HG02852 (cell line): ENCODE measurements at regions not wholly inside any gene's neighbourhood (a gene's known extent, or its start where the extent isn't known, plus 50 kb on each side); places are given as distances from the start of the nearest gene placed in this dataset.

ENCODE experiments used
- ATAC-seq: cut with Tn5 transposase; IDR thresholded peaks from one replicate; pipeline ENCODE4 v1.9.1; 2021; ENCODE audit warnings: mild to moderate bottlenecking, moderate library complexity; ENCODE audit not compliant: unreplicated experiment

DNA sequence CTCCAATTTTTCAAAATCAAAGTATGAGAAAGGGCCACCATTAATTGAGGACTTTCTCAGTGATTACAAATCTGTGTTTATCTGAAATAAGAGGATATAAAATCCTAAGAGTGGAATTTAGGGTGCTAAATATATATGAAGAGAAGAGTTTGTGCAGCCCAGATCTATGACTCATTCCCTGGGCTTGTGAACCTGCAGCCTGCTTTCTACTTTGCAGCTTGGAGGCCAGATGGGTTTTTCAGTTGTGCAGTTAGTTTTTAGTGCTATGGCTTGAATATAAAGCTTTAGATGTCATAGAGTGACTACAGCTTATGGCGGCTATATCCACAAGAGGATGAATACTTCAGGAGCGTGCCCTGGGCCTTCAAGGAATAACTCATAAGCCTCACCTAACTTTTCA, 1391.1 kb downstream of the FSTL5 start:
- no peak for ATAC-seq

DNA sequence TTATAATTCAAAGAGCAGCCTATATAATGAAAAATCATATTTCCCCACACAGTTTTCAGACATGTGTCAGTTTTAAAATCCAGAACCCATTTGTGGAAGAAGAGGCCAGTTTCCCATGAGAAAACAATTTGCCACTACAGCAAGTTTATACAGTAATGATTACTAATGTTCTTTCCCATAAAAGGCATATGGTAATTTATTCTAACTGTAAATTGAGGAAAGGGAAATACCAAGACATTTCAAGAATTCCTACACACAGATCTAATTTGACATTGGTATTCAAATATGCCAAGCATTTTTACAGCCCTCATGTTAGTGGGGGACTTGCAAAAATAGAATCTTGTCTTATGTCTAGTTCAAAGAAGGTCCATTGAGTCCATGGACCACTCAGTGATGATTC, 1368.6 kb downstream of the FSTL5 start:
- no peak for ATAC-seq

DNA sequence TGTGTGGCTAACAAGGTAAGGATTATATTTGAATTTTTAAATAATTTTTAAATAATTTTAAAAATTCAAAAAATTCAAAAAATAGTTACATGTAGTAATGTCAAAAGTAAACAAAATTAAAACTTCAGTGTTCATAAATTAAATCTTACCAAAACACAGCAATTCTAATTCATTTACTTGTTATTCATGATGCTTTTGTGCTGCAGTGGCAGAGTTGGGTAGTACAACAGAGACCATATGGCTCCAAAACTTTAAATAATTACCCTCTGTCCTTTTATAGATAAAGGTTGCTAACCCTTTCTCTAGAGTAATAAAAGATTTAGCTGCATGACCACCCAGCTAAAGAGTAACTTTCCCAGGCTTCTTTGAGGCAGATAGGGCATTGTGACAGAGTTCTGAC, 1355.6 kb downstream of the FSTL5 start:
- no peak for ATAC-seq

DNA sequence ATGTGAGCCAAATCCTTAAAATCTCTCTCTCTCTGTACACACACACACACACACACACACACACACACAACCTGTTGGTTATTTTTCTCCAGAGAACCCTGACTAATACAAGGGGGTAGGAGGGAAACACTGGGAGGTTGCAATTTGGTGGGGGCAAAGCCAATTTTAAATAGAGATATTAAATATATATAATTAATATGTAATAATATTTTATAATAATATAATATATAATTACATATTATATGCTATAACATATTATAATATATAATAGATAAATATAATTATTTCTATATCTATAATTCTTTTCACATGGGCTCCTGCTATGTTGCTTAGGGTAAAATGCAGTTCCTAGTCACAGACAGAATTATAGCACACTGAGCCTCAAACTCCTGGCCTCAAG, 1354.2 kb downstream of the FSTL5 start:
- no peak for ATAC-seq

DNA sequence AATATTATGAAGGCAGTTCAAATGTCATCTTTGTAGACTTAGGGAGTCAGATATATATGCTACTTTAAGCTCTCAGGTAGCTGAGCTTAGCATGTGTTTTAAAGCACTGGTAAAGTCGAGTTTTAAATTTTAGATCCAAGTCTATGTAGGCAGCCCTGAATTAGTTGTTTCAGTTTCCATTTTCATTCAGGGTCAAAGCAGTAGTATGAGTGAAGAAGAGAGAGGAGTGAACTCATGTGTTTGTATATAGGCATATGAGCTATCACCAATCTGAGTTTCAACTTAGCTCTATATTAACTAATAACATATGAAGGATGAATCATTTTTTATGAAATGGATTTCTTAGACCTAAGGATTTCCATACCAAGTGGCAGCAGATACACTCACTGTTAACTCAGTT, 1353.4 kb downstream of the FSTL5 start:
- no peak for ATAC-seq

DNA sequence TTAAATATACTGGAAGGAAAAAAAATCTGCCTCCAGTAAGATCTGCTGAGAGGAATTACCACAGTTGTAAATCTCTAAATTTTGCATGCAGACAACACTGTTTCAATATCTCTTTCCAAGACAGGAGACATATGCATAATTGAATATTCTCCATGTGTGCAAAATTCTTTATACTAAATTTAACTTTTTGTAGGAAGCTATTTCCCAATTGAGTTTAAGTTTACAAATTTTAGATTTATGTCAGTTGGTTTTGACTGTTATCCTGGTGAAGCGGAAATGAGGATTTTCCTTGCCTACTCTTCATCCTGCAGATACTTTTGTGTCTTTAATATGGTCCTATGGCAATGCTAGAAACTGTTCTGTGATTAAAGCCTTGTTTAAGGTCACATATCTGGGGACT, 1352.9 kb downstream of the FSTL5 start:
- no peak for ATAC-seq

DNA sequence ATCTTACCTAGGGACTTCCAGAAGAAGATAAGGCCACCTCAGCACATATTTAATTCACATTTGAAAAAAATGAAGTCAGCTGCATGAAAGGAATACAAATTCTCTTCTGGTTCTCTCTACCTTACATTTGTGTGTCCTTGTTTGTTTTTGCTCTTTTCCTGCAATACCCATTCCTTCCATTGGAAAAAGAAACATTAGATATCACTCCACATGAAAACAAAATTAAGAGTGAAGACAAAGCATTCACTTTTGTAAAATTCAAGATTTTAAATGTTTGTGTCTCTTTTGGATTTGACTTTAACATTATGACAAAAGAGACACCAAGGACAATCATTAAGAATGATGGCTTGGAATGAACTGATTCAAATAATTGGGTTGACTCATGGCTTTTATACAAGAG, 1351.8 kb downstream of the FSTL5 start:
- ATAC-seq, result no peak

DNA sequence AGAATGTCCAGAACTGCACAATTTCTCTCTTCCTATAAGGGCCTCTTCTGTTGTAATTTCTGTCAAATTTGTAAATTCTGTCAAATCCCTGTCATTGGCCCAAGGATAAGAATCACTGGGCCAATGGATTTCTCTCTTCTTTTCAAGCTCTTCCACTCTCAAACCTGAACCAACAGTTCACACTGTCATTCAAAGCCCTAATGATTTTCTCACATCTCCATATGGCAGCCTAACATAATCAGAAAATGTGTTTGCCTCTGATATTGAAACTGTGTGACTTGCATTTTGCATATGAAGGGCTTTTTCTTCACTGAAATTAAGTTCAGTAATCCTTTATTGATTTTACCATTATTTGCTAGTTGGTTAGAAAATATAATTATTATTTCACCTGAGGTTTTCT, 1349.1 kb downstream of the FSTL5 start:
- no peak for ATAC-seq

DNA sequence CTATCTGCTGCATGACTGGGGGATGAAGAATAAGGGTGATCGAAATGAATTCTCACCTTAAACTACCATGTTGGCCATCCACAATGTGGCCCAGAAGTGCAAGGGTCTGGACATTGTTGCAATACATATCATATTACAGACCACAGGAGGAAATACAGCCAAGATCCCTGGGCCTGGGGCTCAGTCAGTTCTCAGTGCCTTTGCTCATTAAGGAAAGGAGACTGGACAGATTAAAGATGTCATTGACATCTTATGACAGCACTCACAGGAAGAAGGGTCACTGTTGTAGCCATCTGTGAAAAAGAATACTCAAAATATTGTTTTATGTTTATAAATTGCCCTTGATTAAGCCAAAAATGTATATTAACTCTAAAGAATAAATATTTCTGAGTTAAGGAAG, 1345.2 kb downstream of the FSTL5 start:
- no peak for ATAC-seq

DNA sequence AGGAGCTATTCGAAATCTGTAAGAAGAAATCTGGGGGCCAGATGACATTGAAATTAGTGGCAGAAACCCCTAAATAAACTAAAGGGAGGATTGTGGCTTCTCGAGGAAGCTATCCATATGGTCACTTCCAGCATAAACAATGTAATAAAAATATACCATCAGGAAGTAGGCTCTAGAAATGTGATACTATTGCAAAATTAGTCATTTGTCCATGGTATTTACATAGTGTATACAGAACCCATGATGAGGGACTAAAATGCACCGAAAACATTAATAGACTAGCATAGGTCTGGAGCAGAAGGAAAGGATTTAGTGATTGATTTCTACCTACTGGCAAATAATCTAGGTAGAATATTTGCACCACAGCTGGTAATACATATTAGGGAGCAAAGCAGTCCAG, 1344.0 kb downstream of the FSTL5 start:
- ATAC-seq, result no peak

DNA sequence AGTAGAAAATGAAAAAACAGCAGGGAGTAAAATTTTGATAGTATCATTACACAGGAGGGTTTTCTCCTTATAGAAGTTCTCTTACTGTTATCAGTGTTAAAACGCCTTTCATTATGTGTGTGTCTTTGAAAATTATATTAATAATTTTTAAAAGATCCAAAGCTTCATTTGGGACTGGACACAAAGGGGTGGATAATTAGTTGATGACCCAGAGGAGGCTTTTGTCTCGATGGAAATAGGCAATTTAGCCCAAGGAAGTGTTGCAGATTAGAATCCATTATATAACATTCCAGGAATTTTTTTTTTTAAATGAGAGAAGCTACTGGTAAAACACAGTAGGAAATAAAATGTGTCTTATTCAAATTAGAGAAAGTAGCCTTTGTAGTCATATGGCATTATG, 1339.3 kb downstream of the FSTL5 start:
- ATAC-seq, result no peak

DNA sequence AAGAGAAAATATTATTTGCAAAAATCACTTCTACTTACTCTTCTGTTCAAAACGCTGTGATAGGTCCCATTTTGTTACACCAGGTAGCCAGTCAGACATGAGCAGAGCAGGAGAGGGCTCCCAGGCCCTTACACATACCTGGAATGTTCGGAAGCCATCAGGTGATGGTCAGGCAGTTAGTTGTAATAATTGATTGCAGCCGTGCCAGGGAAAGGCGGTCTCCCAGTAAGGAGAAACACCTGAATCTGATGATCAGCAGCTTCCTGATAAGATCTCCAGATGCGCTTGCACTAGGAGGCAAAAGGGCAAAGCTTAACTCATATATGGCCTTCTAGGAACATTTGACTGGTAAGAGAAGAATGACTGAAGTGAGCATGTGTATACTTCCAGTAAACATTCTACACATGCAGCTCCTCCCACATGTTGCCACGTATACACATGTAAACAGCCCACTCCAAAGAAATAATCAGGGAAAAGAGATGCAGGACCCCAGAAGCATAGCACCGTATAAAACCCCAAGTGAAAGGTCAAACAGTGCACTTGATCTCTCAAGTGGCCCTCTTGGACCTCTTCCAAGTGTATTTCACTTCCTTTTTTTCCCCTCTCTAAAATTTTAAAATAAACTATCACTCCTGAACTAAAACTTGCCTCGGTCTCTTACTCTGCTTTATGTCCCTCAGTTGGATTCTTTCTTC, 1338.0 kb downstream of the FSTL5 start:
- no peak for ATAC-seq

DNA sequence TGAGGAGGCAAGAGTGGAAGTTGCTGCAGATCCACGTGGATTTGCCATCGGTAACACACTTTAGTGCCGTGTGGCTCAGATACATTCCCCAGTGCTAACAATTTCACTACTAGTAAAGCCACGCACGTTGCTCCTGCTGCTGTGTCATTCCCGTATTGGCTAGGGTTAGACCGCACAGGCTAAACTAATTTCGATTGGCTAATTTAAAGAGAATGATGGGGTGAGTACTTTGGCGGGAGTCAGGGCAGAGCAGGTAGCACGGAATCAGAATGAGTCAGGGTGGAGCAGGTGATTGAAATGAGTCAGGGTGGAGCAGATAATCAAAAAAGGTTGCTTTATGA, 1337.5 kb downstream of the FSTL5 start:
- ATAC-seq, result no peak

DNA sequence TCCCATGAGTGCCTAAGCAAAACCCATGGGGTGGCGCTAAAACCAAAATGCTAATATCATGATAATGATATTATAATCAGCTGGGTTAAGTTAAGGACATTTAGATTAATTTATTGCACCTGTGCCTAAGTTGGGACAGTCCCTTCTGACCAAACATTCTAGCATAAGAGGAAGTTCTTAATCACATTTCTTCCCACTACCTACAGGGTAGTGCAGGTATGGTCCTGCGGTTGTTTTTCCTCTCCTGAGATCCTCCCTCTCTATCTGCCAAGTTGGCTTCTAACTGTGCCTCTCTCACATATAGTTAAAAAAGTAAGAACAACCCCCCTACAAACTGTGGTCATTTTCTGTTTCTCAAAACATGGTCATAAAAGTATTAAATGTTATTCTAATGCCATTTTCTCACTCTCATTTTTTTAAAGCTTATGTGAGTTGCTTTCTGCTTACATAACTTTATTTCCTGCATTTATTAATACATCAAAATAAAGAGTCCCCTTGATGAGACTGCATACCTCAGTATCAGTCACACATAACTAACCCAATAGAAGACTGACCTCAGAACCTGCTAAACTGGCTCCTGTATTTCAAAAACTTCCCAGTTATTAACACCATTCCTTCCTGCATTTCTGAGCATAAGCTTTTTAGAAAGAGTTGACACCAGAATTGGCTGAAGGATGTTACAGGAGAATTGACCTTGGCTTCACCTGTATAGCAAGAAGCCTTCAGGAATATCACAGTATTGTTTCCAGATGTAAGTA, 1332.5 kb downstream of the FSTL5 start:
- no peak for ATAC-seq

DNA sequence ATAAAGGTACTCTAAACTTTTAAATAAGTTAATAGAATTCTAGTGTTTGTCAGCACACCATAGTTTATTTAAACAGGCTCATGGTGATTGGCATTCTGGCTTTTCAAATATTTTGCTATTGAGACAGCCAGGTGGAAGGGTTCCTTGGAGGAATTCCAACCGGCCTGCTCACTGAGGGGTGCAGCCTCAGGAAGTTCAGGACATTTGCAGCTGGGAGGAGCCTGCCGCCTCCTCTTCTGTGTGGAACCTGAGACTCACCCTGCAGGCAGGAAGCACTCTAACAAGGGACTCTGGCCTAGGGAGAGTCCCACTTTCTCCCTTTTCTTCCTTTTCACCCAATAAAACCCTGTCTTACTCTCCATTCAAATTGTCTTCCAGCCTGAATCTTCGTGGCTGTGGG, 1328.0 kb downstream of the FSTL5 start:
- no peak for ATAC-seq

DNA sequence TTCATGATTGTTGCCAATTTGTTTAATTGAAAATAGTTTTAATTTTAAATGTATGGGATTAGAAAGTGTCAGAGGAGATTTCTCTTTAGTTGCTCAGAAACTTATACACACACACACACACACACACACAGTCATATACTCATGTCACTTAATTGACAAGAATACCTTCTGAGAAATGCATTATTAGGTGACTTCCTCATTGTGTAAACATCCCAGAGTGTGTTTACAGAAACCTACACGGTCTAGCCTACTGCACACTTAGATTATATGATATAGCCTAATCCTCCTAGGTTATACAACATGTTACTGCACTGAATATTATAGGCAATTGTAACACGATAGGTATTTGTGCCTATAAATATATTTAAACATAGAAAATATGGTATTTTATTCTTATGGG, 1327.4 kb downstream of the FSTL5 start:
- ATAC-seq, result no peak

DNA sequence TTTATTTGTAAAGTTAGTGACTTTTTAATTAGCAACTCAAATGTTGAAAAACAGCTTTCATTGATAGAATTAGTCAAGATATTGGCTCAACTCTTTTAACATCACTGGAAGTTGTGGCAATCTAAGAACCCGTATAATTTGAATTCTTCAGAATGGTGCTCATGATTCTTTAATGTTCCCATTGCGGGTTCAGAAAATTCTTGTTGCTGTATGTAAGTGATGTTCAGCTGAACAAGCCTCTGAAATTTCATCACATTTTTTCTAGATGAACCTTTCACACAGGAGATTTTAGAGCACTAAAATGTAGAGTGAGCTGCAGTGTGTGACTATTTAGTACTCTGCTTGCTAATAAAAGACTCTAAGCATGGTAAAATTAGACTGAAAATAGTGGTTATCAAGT, 1317.7 kb downstream of the FSTL5 start:
- ATAC-seq, result no peak

DNA sequence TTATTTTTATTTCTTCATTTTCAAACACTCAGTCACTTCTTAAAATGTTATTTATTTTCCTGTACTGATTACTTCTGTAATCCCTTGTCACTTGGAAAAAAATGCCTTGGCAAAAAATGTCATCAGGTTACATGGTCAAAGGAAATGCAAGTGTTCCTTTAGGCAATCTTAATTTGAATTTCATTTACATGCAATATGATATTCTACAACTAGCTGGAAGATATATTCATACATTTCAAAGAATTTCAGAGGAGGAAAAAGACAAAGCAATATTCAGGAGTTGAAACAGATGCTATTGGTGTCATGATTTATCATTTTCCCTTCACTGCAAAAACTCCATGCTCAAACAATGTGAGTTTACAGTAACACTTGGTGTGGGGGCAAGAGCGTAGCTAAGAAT, 1316.6 kb downstream of the FSTL5 start:
- no peak for ATAC-seq

DNA sequence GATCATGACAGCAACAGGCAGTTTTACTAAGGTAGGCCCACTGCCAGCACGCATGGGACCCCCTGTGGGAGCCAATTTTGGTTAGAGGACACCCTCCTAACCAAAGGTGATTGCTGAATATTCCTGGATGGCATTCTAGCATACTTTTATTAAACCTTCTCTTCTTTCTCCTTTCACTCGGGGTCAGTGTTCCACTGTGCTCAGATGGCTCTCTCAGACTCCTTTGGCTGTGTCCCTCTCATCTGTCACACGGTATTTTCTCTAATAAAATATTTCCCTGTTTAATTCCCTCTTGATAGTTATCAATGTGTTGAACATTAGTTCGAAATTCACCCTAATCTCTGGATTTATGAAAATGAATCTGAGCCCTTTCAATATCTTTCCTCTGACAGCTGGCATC, 1315.3 kb downstream of the FSTL5 start:
- ATAC-seq, result no peak

DNA sequence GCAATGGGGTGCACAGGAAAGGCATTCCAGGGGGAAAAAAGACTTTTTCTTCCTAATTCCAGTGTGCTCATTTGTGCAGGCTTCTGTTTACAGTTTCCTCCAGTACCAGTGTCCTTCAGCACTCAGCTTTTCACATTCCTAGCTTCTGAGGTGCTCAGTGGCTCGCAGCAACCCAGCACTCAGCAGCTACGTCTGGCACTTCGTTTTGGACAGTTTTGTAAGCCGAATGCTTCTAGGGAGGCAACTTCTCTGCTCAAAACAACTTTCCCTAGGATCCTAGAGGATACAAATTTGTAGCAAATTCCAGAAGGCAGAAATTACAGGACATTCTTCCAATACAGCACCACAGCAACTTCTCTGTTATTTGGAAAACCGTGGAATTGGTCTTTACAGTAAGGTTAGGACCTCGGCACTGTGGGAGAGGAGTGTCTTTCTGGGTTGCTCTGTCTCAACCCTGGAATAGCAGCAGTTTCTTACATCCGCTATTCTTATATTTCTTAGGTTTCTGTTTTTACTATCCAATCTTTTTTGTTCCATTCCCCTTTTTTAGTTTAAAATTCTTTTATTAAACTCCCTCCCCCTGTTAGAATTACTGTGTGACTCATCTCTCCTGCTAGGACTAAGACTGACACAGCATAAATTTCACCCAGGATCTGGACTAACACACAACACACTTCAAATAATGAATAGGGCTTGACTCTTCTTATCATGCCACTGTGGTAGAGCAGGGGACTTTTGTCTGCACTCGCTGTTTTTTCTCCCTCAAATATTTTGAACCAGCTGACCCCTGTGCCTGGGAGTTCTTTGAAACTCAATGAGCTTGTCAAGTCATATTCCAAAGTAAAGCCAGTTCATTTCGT, 1314.7 kb downstream of the FSTL5 start:
- no peak for ATAC-seq

DNA sequence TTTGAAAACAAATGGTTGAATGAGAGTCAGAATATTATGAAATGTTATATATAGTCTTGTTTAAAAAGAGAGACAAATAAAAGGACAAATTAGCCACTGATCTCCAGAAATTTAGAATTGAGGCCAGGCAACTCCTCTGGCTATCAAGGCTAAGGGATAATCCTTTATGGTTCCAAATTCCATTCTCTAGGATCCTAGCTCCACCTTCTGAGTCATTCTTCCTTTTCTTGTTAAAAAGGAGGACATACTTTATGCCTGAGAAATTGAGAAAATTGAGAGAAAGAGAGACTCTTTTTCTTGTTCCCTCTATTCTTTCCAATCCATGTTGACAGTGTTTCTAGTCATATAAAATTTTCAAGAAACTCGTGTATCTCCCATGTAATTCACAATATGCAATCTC, 1299.5 kb downstream of the FSTL5 start:
- no peak for ATAC-seq

DNA sequence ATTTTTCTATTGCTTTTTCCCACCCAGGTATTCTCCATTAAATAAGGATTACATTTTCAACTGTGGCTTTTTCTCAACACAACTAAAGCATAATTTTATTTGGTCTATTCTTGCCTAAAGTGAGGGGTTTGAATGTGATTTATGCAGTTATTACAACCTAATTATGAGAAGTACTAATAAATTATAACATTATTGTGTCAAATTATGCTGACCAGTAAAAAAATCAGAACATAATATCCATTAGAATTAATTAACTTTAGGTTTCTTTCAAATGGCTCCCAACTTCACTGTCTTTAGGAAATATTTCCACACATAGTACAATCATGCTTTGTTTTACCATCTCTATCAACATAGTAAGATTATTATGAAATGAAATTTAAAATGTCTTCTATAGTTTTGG, 1293.9 kb downstream of the FSTL5 start:
- ATAC-seq, result no peak
